ENCODE measurements at regions not wholly inside any gene's neighbourhood (a gene's known extent, or its start where the extent isn't known, plus 50 kb on each side); places are given as distances from the start of the nearest gene placed in this dataset.

- no peak for DNase-seq
- Histone ChIP-seq H3K79me2 (ENCODE audit: low read length) (no peaks in the 10 kb centered on the region), H3K9me3 (replicated peaks; ENCODE audit: insufficient read depth, low read length) (no peaks in the 10 kb centered on the region), H3K27me3 (replicated peaks; ENCODE audit: insufficient read depth, low read length) (no peaks in the 10 kb centered on the region), H3K4me2 (ENCODE audit: low read depth, low read length) (no peak overlapping the region), H3K9me2 (replicated peaks; ENCODE audit: insufficient read depth, low read length) (no peaks in the 10 kb centered on the region), H2AFZ (ENCODE audit: low read length) (no peak overlapping the region), H3K4me1 (ENCODE audit: low read length) (no peaks in the 10 kb centered on the region), H3K27ac (ENCODE audit: low read length) (no peak overlapping the region), H4K20me1 (ENCODE audit: insufficient read depth, low read length) (no peaks in the 10 kb centered on the region), H3K36me3 (replicated peaks; ENCODE audit: insufficient read depth, low read length) (no peaks in the 10 kb centered on the region), H3K4me3 (ENCODE audit: low read length) (no peak overlapping the region), H3F3A (ENCODE audit: insufficient read depth, low read length) (no peaks in the 10 kb centered on the region), H3K9ac (ENCODE audit: low read length) (no peak overlapping the region)
- TF ChIP-seq, protein P1, sequence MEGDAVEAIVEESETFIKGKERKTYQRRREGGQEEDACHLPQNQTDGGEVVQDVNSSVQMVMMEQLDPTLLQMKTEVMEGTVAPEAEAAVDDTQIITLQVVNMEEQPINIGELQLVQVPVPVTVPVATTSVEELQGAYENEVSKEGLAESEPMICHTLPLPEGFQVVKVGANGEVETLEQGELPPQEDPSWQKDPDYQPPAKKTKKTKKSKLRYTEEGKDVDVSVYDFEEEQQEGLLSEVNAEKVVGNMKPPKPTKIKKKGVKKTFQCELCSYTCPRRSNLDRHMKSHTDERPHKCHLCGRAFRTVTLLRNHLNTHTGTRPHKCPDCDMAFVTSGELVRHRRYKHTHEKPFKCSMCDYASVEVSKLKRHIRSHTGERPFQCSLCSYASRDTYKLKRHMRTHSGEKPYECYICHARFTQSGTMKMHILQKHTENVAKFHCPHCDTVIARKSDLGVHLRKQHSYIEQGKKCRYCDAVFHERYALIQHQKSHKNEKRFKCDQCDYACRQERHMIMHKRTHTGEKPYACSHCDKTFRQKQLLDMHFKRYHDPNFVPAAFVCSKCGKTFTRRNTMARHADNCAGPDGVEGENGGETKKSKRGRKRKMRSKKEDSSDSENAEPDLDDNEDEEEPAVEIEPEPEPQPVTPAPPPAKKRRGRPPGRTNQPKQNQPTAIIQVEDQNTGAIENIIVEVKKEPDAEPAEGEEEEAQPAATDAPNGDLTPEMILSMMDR (IDR thresholded peaks at IDR 0.05; ENCODE audit: low read length) = no peak
- no peak for TF ChIP-seq EZH2phosphoT487 (IDR thresholded peaks at IDR 0.05; ENCODE audit: low read length)
Observed at GRCh38 chrX:16440446-16440845, 209.5 kb upstream of the S100G start.

- no peak overlapping the region for H3K4me3 ChIP-seq (ENCODE audit: low read length)
- no peak overlapping the region for H3K27ac ChIP-seq (ENCODE audit: low read length)
- no peak overlapping the region for H3K4me2 ChIP-seq (ENCODE audit: low read depth, low read length)
- H3K9me2 ChIP-seq (replicated peaks; ENCODE audit: insufficient read depth, low read length) = no peaks in the 10 kb centered on the region
- H3K4me1 ChIP-seq (ENCODE audit: low read length) = no peaks in the 10 kb centered on the region
- H3K79me2 ChIP-seq (ENCODE audit: low read length) = no peaks in the 10 kb centered on the region
- H3K36me3 ChIP-seq (replicated peaks; ENCODE audit: insufficient read depth, low read length) = no peaks in the 10 kb centered on the region
- H2AFZ ChIP-seq (ENCODE audit: low read length) = no peak overlapping the region
- H4K20me1 ChIP-seq (ENCODE audit: insufficient read depth, low read length) = no peaks in the 10 kb centered on the region
- no peaks in the 10 kb centered on the region for H3K27me3 ChIP-seq (replicated peaks; ENCODE audit: insufficient read depth, low read length)
- no peak overlapping the region for H3K9ac ChIP-seq (ENCODE audit: low read length)
- H3K9me3 ChIP-seq (replicated peaks; ENCODE audit: insufficient read depth, low read length) = no peaks in the 10 kb centered on the region
- DNase-seq = no peak
- no peak for TF ChIP-seq EZH2phosphoT487 (IDR thresholded peaks at IDR 0.05; ENCODE audit: low read length)
- no peak for TF ChIP-seq EZH2 (optimal IDR thresholded peaks at IDR 0.05; ENCODE audit: low read depth, low read length)
- H3F3A ChIP-seq (ENCODE audit: insufficient read depth, low read length) = no peaks in the 10 kb centered on the region
Observed at GRCh38 chrX:16444353-16444752, 205.6 kb upstream of the S100G start.

DNA sequence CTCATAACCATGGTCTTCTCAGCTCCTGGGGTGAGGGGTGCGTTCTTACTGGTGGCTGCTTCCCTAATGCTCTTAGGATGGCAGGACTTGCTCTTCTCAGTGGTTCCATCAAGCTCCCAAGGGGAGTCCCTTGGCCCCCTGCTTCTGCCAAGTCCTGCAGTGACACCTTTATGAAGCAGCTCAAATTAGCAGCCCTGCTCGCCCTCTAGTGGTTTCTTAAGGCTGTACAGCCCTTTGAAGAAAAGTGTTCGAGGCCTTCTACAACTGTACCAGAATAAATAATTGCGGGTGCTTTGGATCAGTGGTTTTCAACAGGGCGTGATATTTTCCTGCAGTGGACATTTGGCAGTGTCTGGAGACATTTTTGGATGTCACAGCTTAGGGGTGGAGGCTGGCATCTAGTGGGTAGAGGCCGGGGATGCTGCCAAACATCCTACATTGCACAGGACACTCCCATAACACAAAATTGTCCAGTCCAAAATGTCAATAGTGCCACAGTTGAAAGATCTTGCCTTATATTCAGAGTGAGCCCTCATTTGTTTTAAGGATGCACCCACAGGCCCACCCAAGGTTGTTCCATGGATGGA lies 204.7 kb upstream of the S100G start:
- DNase-seq = peak; percentile 38
- Histone ChIP-seq H3F3A (ENCODE audit: insufficient read depth, low read length) (no peaks in the 10 kb centered on the region), H3K4me2 (ENCODE audit: low read depth, low read length) (no peak overlapping the region), H3K79me2 (ENCODE audit: low read length) (no peaks in the 10 kb centered on the region), H3K9ac (ENCODE audit: low read length) (no peak overlapping the region), H3K4me3 (ENCODE audit: low read length) (no peak overlapping the region), H3K9me2 (replicated peaks; ENCODE audit: insufficient read depth, low read length) (no peaks in the 10 kb centered on the region), H3K9me3 (replicated peaks; ENCODE audit: insufficient read depth, low read length) (no peaks in the 10 kb centered on the region), H3K36me3 (replicated peaks; ENCODE audit: insufficient read depth, low read length) (no peaks in the 10 kb centered on the region), H4K20me1 (ENCODE audit: insufficient read depth, low read length) (no peaks in the 10 kb centered on the region), H2AFZ (ENCODE audit: low read length) (no peak overlapping the region), H3K27me3 (replicated peaks; ENCODE audit: insufficient read depth, low read length) (no peaks in the 10 kb centered on the region), H3K4me1 (ENCODE audit: low read length) (no peaks in the 10 kb centered on the region), H3K27ac (ENCODE audit: low read length) (no peak overlapping the region)
- TF ChIP-seq, protein P1 (IDR thresholded peaks at IDR 0.05; ENCODE audit: low read length) = peak; percentile 68
- TF ChIP-seq EZH2phosphoT487 (IDR thresholded peaks at IDR 0.05; ENCODE audit: low read length) = no peak
- no peak for TF ChIP-seq EZH2 (optimal IDR thresholded peaks at IDR 0.05; ENCODE audit: low read depth, low read length)

GRCh38 chrX:16451334-16451733 lies 198.6 kb upstream of the S100G start:
- no peaks in the 10 kb centered on the region for H3F3A ChIP-seq (ENCODE audit: insufficient read depth, low read length)
- no peaks in the 10 kb centered on the region for H3K9me2 ChIP-seq (replicated peaks; ENCODE audit: insufficient read depth, low read length)
- no peaks in the 10 kb centered on the region for H3K9me3 ChIP-seq (replicated peaks; ENCODE audit: insufficient read depth, low read length)
- H3K27ac ChIP-seq (ENCODE audit: low read length) = no peak overlapping the region
- no peaks in the 10 kb centered on the region for H3K27me3 ChIP-seq (replicated peaks; ENCODE audit: insufficient read depth, low read length)
- H3K4me1 ChIP-seq (ENCODE audit: low read length) = no peaks in the 10 kb centered on the region
- H3K9ac ChIP-seq (ENCODE audit: low read length) = no peak overlapping the region
- H2AFZ ChIP-seq (ENCODE audit: low read length) = no peak overlapping the region
- no peaks in the 10 kb centered on the region for H3K36me3 ChIP-seq (replicated peaks; ENCODE audit: insufficient read depth, low read length)
- H3K4me2 ChIP-seq (ENCODE audit: low read depth, low read length) = no peak overlapping the region
- no peaks in the 10 kb centered on the region for H4K20me1 ChIP-seq (ENCODE audit: insufficient read depth, low read length)
- DNase-seq = no peak
- H3K4me3 ChIP-seq (ENCODE audit: low read length) = no peak overlapping the region
- H3K79me2 ChIP-seq (ENCODE audit: low read length) = no peaks in the 10 kb centered on the region
- TF ChIP-seq EZH2 (optimal IDR thresholded peaks at IDR 0.05; ENCODE audit: low read depth, low read length) (no peak), EZH2phosphoT487 (IDR thresholded peaks at IDR 0.05; ENCODE audit: low read length) (no peak)
- TF ChIP-seq, protein P1 (IDR thresholded peaks at IDR 0.05; ENCODE audit: low read length) = no peak
